ENCODE measurements at regions not wholly inside any gene's neighbourhood (a gene's known extent, or its start where the extent isn't known, plus 50 kb on each side); places are given as distances from the start of the nearest gene placed in this dataset.

DNA sequence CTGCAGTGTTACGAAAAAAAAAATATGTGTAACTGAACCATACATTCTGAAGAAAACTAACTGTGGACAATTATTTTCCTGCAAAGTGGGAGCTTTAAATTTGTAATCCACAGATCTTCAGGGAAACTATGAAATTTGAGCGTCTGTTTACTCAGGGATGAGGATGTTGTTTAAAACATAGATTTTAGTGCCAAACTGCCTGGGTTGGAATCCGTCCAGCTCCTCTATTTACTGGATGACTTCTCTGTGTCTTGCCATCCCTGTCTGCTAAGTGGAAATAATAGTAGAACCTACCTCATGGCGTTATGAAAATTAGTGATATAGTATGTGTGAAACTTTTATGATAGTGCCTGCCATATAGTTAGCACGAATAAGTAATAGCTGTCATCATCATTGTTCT lies 666.5 kb downstream of the SQOR start:
- 60 to 66% methylated on average over 5 of the region's 5 CpGs for WGBS, 2 donors
- ATAC-seq = no peak
- intact Hi-C loops (cut with DNase I) = loop anchor here in 1 of 10 donors (10.0 kb wide), 2 partner anchors 506 to 586 kb away; no protein-coding TSS in a partner anchor

DNA sequence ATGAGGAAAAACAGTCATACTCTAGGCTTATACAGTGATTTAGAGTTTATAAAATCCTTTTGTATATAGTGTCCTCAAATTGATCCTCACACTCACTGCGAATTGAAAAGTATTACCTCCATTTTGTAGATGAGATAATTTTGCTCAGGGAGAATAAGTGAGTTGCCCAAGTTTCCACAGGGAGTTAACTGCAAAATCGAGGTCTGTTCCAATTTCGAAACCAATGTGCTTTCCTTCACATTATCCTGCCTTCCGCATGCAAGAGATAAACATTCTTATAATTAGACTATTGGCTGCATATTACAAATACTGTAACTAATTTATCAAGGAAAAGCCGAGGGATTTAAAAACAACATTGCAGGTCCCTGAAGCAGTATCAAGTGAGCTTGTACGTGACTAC lies 667.0 kb downstream of the SQOR start:
- H3K9me3 ChIP-seq = no peaks in the 10 kb centered on the region
- intact Hi-C loops (cut with DNase I) = loop anchor here in 1 of 10 donors (10.0 kb wide), 2 partner anchors 507 to 587 kb away; no protein-coding TSS in a partner anchor
- no peak for DNase-seq

More for the DNA sequence above, 666.5 kb downstream of the SQOR start:
- Histone ChIP-seq H3K27ac (no peak overlapping the region), H3K4me3 (no peak overlapping the region), H3K9me3 (no peaks in the 10 kb centered on the region), H3K27me3 (peaks cover 0 to 4% (median 0%) of the 10 kb centered on the region in 7 donors), H3K4me1 (peaks cover 0 to 3% (median 0%) of the 10 kb centered on the region in 9 donors), H3K36me3 (no peaks in the 10 kb centered on the region)
- DNase-seq = no peak
- TF ChIP-seq, protein P1, sequence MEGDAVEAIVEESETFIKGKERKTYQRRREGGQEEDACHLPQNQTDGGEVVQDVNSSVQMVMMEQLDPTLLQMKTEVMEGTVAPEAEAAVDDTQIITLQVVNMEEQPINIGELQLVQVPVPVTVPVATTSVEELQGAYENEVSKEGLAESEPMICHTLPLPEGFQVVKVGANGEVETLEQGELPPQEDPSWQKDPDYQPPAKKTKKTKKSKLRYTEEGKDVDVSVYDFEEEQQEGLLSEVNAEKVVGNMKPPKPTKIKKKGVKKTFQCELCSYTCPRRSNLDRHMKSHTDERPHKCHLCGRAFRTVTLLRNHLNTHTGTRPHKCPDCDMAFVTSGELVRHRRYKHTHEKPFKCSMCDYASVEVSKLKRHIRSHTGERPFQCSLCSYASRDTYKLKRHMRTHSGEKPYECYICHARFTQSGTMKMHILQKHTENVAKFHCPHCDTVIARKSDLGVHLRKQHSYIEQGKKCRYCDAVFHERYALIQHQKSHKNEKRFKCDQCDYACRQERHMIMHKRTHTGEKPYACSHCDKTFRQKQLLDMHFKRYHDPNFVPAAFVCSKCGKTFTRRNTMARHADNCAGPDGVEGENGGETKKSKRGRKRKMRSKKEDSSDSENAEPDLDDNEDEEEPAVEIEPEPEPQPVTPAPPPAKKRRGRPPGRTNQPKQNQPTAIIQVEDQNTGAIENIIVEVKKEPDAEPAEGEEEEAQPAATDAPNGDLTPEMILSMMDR (IDR thresholded peaks at IDR 0.05) = no peak

DNA sequence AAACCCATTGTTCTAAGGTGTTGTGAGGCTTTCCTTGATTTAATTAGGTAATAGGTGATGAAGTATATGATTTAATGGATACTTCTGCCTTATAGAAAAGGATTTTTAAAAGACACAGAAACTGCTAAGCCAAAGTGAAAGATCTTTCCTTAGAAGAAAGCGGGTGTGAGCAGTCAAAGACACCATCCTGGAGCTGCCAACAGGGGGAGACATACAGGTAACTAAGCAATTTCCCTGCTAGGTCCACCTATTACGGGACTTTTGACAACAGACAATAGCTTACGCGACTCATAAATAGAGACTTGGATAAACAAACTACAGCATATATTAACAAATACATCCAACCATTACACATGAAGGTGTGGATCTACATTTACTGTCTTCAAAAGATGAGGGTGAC lies 669.5 kb downstream of the SQOR start:
- WGBS, 2 donors = 84 to 87% methylated on average over 4 of the region's 4 CpGs
- Histone ChIP-seq H3K9me3 (no peaks in the 10 kb centered on the region), H3K4me1 (peaks cover 0 to 4% (median 0%) of the 10 kb centered on the region in 9 donors), H3K36me3 (no peaks in the 10 kb centered on the region), H3K4me3 (no peak overlapping the region), H3K27me3 (peaks cover 0 to 7% (median 0%) of the 10 kb centered on the region in 7 donors), H3K27ac (no peak overlapping the region)
- DNase-seq (no peak), ATAC-seq (no peak)
- TF ChIP-seq, protein P1 (IDR thresholded peaks at IDR 0.05) = peak in 3 of 9 donors; percentile 27 to 34 (median 28)
- intact Hi-C loops (cut with DNase I) = loop anchor here in 1 of 10 donors (10.0 kb wide), 2 partner anchors 510 to 590 kb away; no protein-coding TSS in a partner anchor

More for the DNA sequence above, 667.0 kb downstream of the SQOR start:
- TF ChIP-seq, protein P1 (IDR thresholded peaks at IDR 0.05) = no peak
- H3K4me3 ChIP-seq = no peak overlapping the region
- peaks cover 0 to 4% (median 0%) of the 10 kb centered on the region in 7 donors for H3K27me3 ChIP-seq
- 60 to 64% methylated on average over 6 of the region's 6 CpGs for WGBS, 2 donors
- H3K36me3 ChIP-seq = no peaks in the 10 kb centered on the region
- peaks cover 0 to 3% (median 0%) of the 10 kb centered on the region in 9 donors for H3K4me1 ChIP-seq
- no peak overlapping the region for H3K27ac ChIP-seq
- ATAC-seq = no peak

DNA sequence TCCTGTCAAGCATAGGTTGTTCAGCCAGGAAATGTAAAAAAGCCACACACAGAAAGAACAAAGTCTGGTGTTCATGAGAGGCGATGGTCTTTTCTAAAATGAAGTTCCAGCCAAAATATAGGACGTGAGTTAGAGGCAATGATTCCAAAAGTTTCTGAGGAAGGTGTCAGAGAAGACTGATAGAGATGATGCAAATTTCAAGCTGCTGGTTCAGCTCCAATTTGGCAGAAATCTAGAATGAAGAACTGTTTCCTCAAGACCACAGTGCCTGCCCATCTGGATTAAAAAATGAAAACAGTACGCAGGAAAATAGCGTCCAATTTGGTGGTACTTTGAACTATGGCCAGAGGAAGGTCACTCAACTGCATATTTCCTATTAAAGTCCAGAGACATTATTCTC lies 672.9 kb downstream of the SQOR start:
- no peak overlapping the region for H3K4me3 ChIP-seq
- no peak overlapping the region for H3K27ac ChIP-seq
- intact Hi-C loops (cut with DNase I) = loop anchor here in 1 of 10 donors (10.0 kb wide), 2 partner anchors 513 to 593 kb away; no protein-coding TSS in a partner anchor
- H3K36me3 ChIP-seq = no peaks in the 10 kb centered on the region
- 41 to 52% methylated on average over 4 of the region's 4 CpGs for WGBS, 2 donors
- peaks cover 0 to 7% (median 0%) of the 10 kb centered on the region in 7 donors for H3K27me3 ChIP-seq
- ATAC-seq (no peak), DNase-seq (no peak)
- H3K9me3 ChIP-seq = no peaks in the 10 kb centered on the region
- peaks cover 0 to 4% (median 0%) of the 10 kb centered on the region in 9 donors for H3K4me1 ChIP-seq
- TF ChIP-seq, protein P1 (IDR thresholded peaks at IDR 0.05) = no peak

Data from heart right ventricle (tissue), 16 donors.